HL-60/S4 treated with retinoic acid at 250 ng/mL for 4 days and 3 days (cell line): ENCODE measurements at regions not wholly inside any gene's neighbourhood (a gene's known extent, or its start where the extent isn't known, plus 50 kb on each side); places are given as distances from the start of the nearest gene placed in this dataset.
"Not testable (repeated sequence)": the region's sequence is repeated elsewhere in the genome, so short reads cannot be mapped to it uniquely, and the experiment has no call there.

Source experiments
- in situ Hi-C: fragments of 300-500 bp; cut with MboI; formaldehyde crosslinking; loops from 2 replicates; pipeline ENCODE4 v1.7.0; 2022; ENCODE audit warnings: low sequenced_read_pairs

GRCh38 chr2:59177748-59178147 is 936.6 kb upstream of the FANCL start:
- in situ Hi-C loops, result no loop called here

- in situ Hi-C loops, result no loop called here
Measured at GRCh38 chr2:59176737-59177136, 935.6 kb upstream of the FANCL start.

GRCh38 chr2:59174536-59175243 is 933.6 kb upstream of the FANCL start:
- in situ Hi-C loops, result no loop called here

GRCh38 chr2:59173325-59173724 is 932.2 kb upstream of the FANCL start:
- in situ Hi-C loops, result no loop called here

- in situ Hi-C loops, result no loop called here
Measured at GRCh38 chr2:59171019-59171418, 929.9 kb upstream of the FANCL start.

- in situ Hi-C loops, result no loop called here
Measured at GRCh38 chr2:59168766-59169165, 927.6 kb upstream of the FANCL start.

- in situ Hi-C loops, result no loop called here
Measured at GRCh38 chr2:59167514-59167913, 926.4 kb upstream of the FANCL start.

- in situ Hi-C loops, result not testable (repeated sequence)
Measured at GRCh38 chr2:59157908-59158307, 916.8 kb upstream of the FANCL start.

GRCh38 chr2:59151805-59152204 is 910.7 kb upstream of the FANCL start:
- in situ Hi-C loops, result no loop called here

- in situ Hi-C loops, result no loop called here
Measured at GRCh38 chr2:59150217-59150849, 909.2 kb upstream of the FANCL start.

- in situ Hi-C loops, result no loop called here
Measured at GRCh38 chr2:59149271-59149670, 908.1 kb upstream of the FANCL start.

GRCh38 chr2:59112258-59112657 is 871.1 kb upstream of the FANCL start:
- in situ Hi-C loops, result no loop called here

- in situ Hi-C loops, result no loop called here
Measured at GRCh38 chr2:59096973-59097372, 855.8 kb upstream of the FANCL start.

- in situ Hi-C loops, result no loop called here
Measured at GRCh38 chr2:59093571-59093970, 852.4 kb upstream of the FANCL start.

GRCh38 chr2:59084326-59084725 is 843.2 kb upstream of the FANCL start:
- in situ Hi-C loops, result no loop called here

GRCh38 chr2:59083075-59083828 is 842.1 kb upstream of the FANCL start:
- in situ Hi-C loops, result no loop called here

- in situ Hi-C loops, result no loop called here
Measured at GRCh38 chr2:59082657-59083056, 841.5 kb upstream of the FANCL start.

- in situ Hi-C loops, result no loop called here
Measured at GRCh38 chr2:59080451-59081181, 839.5 kb upstream of the FANCL start.

GRCh38 chr2:59077981-59078531 is 836.9 kb upstream of the FANCL start:
- in situ Hi-C loops, result no loop called here

GRCh38 chr2:59077026-59077725 is 836.1 kb upstream of the FANCL start:
- in situ Hi-C loops, result no loop called here
